GM10266 (cell line): ENCODE measurements at regions not wholly inside any gene's neighbourhood (a gene's known extent, or its start where the extent isn't known, plus 50 kb on each side); places are given as distances from the start of the nearest gene placed in this dataset.
"Not testable (repeated sequence)": the region's sequence is repeated elsewhere in the genome, so short reads cannot be mapped to it uniquely, and the experiment has no call there.

ENCODE experiments used
- DNase-seq: peaks from one replicate; pipeline ENCODE4 v3.0.0; 2012; ENCODE audit errors: extremely low spot score
- TF ChIP-seq, protein P1 (sequence below): IDR thresholded peaks from 2 replicates; pipeline ENCODE4 v1.5.1; 2012; ENCODE audit warnings: mild to moderate bottlenecking, low read depth; ENCODE audit not compliant: control insufficient read depth, insufficient read depth; ENCODE audit errors: missing control alignments

DNA sequence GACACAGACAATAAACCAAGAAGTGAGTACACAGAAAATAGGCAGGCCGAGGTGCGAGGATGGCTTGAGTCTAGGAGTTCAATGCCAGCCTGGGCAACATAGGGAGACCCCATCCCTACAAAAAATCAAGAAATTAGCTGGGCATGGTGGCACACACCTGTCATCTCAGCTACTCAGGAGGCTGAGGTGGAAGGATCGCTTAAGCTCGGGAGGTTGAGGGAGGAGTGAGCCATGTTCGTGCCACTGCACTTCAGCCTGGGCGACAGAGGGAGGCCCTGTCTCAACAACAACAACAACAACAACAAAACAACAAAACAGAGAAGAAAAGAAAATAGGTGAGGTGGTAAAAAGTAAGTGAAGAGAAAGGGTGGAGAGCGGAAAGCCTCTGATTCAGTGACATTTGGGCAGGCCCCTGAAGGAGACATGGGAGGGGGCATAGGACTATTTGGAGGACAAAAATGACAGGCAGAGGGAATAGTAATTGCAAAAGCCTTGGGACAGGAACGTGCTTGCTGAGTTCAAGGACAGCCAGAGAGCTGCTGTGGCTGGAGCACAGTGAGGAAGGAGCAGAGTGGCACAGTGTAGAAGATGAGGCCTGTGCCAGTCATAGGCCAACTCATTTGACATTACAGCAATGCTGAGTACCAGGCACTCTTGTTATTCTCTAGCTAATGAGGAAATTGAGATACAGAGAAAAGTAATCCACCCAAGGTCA, 160.6 kb downstream of the VEGFA start:
- no peak for DNase-seq

DNA sequence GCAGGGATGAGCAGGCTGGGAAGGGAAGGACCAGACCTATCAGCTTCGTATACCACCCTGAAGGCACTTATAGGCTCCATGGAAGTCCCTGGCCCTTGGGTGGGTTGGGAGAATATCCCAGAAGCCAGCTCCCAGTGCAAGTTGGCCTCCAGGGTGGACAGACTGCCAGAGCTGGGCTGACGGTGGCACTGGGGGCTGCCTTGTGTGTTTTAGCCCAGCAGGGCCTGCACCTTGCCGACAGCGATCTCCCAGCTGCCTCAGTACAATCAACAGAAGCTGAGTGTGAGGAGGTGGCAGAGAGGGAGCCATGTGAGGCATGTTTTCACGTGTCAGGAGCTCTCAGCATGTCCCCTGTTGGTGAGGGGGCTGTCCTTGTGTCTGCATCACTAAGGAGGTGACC, 159.5 kb downstream of the VEGFA start:
- no peak for DNase-seq
- TF ChIP-seq, protein P1, sequence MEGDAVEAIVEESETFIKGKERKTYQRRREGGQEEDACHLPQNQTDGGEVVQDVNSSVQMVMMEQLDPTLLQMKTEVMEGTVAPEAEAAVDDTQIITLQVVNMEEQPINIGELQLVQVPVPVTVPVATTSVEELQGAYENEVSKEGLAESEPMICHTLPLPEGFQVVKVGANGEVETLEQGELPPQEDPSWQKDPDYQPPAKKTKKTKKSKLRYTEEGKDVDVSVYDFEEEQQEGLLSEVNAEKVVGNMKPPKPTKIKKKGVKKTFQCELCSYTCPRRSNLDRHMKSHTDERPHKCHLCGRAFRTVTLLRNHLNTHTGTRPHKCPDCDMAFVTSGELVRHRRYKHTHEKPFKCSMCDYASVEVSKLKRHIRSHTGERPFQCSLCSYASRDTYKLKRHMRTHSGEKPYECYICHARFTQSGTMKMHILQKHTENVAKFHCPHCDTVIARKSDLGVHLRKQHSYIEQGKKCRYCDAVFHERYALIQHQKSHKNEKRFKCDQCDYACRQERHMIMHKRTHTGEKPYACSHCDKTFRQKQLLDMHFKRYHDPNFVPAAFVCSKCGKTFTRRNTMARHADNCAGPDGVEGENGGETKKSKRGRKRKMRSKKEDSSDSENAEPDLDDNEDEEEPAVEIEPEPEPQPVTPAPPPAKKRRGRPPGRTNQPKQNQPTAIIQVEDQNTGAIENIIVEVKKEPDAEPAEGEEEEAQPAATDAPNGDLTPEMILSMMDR: no peak

More for the DNA sequence above, 160.6 kb downstream of the VEGFA start:
- TF ChIP-seq, protein P1: no peak

DNA sequence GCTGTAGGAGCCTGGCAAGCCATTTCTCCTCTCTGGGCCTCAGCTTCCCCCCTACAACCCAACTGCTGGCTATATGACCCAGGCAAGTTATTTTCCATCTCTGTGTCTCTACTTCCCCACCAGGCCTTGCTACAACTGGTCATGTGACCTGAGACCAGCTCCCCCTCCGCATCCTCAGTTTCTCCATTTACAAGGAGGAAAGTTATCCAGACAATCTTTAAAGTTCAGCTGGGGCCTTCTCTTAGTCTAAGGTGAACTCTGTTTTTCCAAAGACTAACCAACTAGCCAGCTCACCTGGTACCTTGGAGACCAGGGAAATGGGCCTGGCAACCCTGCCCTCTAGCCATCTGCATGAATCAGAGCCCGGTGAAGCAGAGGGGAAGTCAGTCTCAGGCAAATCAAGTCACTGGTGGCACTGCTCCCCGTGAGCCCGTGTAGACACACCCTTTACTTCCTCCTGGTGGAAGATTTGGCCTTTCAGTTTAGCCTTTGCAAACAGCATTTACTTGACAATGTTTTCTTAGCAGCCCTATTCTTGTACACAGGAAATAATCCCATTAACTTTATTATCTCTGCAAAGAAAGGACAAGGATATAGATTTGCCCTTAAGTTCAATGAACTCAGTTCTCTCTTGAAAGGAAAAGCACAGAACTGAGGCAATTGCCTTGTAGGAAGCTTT, 157.7 kb downstream of the VEGFA start:
- DNase-seq: no peak
- TF ChIP-seq, protein P1: no peak

DNA sequence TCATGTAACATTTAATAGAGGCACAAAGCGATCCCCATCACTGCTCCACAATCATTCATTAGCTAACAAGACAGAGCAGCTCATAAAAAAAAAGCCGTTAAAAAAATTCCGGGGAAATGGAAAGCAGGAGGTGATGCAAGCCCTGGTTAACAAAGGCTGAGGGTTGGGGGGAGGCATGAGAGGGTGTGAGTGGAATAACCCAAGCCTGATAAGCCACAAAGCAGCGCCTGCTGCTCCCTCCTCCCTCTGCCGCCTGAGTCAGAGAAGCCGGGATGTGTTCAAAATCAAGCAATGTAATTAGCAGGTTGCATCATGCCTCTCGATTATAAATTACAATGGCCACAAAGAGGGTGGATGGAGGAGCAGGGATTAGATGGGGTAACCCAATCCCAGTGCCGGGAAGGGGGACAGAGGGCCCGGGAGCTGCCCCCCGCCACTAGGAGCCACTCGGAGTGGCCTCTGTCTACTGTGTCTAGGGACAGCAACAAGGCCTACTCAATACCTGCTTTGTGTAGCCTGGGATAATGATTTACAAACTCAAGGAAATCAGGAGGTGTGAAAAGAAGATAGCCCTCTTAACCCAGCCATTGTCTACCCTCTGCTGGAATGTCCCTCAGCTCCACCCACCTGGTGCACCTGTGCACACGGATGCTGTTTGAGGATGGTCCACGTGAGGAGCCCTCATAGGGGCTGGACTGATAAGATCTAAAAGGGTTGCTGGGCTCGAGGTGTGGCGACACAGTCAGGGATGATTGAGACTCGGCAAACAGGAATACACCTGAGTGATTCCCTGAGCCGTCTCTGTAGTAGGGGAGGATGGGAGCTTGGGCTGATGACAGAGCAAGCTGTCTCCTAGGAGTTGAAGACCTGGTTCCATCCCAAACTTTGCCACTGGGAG, 156.9 kb downstream of the VEGFA start:
- TF ChIP-seq, protein P1: no peak
- no peak for DNase-seq

DNA sequence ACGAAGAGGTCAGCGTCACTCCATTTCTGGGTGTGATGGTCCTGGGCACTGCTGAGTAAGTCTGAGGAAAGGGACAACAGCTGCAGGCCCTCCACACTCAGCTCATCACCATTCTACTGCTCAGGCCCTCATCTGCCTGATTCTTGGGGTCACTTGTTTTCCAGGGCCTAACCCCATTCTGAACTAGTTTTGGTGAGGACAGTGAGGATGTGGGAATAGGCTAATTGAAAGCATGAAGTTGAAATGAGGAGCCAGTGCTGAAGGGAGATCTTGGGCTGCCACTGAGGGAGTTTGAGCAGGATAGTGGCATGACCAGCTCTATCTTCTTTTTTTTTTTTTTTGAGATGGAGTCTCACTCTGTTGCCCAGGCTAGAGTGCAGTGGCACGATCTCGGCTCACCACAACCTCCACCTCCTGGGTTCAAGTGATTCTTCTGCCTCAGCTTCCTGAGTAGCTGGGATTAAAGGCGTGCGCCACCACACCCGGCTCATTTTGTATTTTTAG, 155.7 kb downstream of the VEGFA start:
- DNase-seq: not testable (repeated sequence)

DNA sequence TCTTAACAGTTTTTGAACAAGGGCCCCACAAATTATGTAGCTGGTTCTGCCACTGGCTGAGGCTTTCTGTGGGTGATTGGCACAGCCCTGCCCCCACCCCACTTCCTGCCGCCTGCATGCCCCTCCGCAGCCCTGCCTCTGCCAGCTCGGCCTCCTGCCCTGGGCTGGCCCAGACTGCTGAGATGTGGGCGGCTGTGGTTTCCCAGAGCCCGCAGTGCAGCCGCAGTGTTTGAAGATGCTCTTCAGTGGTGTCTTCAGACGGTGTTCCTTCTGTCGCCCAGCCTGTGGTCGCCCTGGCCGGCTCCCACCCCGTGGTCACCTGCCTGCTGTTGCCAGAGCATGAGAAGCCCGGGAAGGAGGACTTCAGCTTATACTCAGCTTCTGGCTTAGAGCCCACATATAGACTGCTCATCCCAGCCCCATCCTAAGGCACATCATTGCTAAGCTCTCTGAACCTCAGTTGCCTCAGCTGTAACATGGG, 154.3 kb downstream of the VEGFA start:
- no peak for DNase-seq
- TF ChIP-seq, protein P1: no peak
